ENCODE measurements at regions not wholly inside any gene's neighbourhood (a gene's known extent, or its start where the extent isn't known, plus 50 kb on each side); places are given as distances from the start of the nearest gene placed in this dataset.

DNA sequence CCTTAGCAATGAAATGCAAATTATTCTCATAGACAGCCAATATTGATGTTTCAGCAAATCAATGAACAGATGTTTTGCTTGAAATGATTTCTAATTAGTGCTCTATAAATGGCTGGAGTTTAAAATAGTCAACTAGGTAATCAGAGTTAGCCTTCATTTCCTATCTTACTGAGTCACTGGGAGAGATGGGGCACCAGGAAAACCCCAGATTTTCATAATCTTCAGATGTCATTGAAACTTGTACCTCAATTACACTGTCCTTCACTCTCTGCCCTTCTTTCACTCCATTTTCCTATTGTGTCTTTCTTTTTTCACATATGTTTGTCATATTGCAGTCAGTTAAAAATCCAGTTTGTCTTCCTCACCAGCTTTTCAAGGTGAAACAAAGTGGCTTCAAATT is 92.7 kb downstream of the C12orf75 start:
- Histone ChIP-seq H3K9me3 (ENCODE audit: control insufficient read depth in 2 of 2, low read length in 2 of 2) (no peaks in the 10 kb centered on the region), H3K4me3 (ENCODE audit: low read length in 2 of 2) (no peak overlapping the region), H3K9ac (ENCODE audit: low read depth in 1 of 2, low read length in 2 of 2) (no peak overlapping the region), H3K4me1 (ENCODE audit: control insufficient read depth in 2 of 2, insufficient read depth in 2 of 2, low read length in 2 of 2) (no peaks in the 10 kb centered on the region), H3K27ac (ENCODE audit: low read depth in 2 of 2, low read length in 2 of 2) (no peak overlapping the region), H3K27me3 (ENCODE audit: control insufficient read depth in 2 of 2, insufficient read depth in 2 of 2, low read length in 2 of 2) (no peaks in the 10 kb centered on the region), H3K36me3 (ENCODE audit: control insufficient read depth in 2 of 2, insufficient read depth in 2 of 2, low read length in 2 of 2) (no peaks in the 10 kb centered on the region)

GRCh38 chr12:105423921-105424320 is 93.4 kb downstream of the C12orf75 start:
- no peaks in the 10 kb centered on the region for H3K9me3 ChIP-seq (ENCODE audit: control insufficient read depth in 2 of 2, low read length in 2 of 2)
- H3K4me3 ChIP-seq (ENCODE audit: low read length in 2 of 2) = no peak overlapping the region
- no peak overlapping the region for H3K27ac ChIP-seq (ENCODE audit: low read depth in 2 of 2, low read length in 2 of 2)
- no peaks in the 10 kb centered on the region for H3K36me3 ChIP-seq (ENCODE audit: control insufficient read depth in 2 of 2, insufficient read depth in 2 of 2, low read length in 2 of 2)
- no peak overlapping the region for H3K9ac ChIP-seq (ENCODE audit: low read depth in 1 of 2, low read length in 2 of 2)
- H3K27me3 ChIP-seq (ENCODE audit: control insufficient read depth in 2 of 2, insufficient read depth in 2 of 2, low read length in 2 of 2) = no peaks in the 10 kb centered on the region
- H3K4me1 ChIP-seq (ENCODE audit: control insufficient read depth in 2 of 2, insufficient read depth in 2 of 2, low read length in 2 of 2) = no peaks in the 10 kb centered on the region

GRCh38 chr12:105425254-105426174 is 95.0 kb downstream of the C12orf75 start:
- H3K9me3 ChIP-seq (ENCODE audit: control insufficient read depth in 2 of 2, low read length in 2 of 2) = no peaks in the 10 kb centered on the region
- H3K4me3 ChIP-seq (ENCODE audit: low read length in 2 of 2) = no peak overlapping the region
- H3K36me3 ChIP-seq (ENCODE audit: control insufficient read depth in 2 of 2, insufficient read depth in 2 of 2, low read length in 2 of 2) = no peaks in the 10 kb centered on the region
- H3K9ac ChIP-seq (ENCODE audit: low read depth in 1 of 2, low read length in 2 of 2) = no peak overlapping the region
- no peaks in the 10 kb centered on the region for H3K27me3 ChIP-seq (ENCODE audit: control insufficient read depth in 2 of 2, insufficient read depth in 2 of 2, low read length in 2 of 2)
- no peaks in the 10 kb centered on the region for H3K4me1 ChIP-seq (ENCODE audit: control insufficient read depth in 2 of 2, insufficient read depth in 2 of 2, low read length in 2 of 2)
- no peak overlapping the region for H3K27ac ChIP-seq (ENCODE audit: low read depth in 2 of 2, low read length in 2 of 2)

DNA sequence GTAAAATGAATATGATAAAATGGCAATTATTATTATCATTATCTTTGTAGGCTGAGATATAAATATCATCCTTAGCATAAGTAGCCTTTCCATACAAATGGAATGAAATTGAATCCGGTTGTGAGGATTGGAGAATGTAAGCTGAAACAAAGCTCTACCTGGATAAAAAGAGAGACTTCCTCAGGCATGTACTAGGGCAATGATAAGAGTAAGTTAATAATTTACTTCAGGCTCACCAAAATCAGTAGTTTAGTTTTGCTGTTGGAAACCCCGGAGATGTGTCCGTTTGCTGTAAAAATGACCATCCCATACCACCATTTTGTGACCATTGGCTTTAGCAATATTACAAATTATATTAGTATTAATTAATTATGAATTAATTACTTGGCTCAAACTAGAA is 96.3 kb downstream of the C12orf75 start:
- no peak overlapping the region for H3K9ac ChIP-seq (ENCODE audit: low read depth in 1 of 2, low read length in 2 of 2)
- H3K4me3 ChIP-seq (ENCODE audit: low read length in 2 of 2) = no peak overlapping the region
- H3K9me3 ChIP-seq (ENCODE audit: control insufficient read depth in 2 of 2, low read length in 2 of 2) = no peaks in the 10 kb centered on the region
- H3K4me1 ChIP-seq (ENCODE audit: control insufficient read depth in 2 of 2, insufficient read depth in 2 of 2, low read length in 2 of 2) = no peaks in the 10 kb centered on the region
- H3K27me3 ChIP-seq (ENCODE audit: control insufficient read depth in 2 of 2, insufficient read depth in 2 of 2, low read length in 2 of 2) = no peaks in the 10 kb centered on the region
- H3K27ac ChIP-seq (ENCODE audit: low read depth in 2 of 2, low read length in 2 of 2) = no peak overlapping the region
- no peaks in the 10 kb centered on the region for H3K36me3 ChIP-seq (ENCODE audit: control insufficient read depth in 2 of 2, insufficient read depth in 2 of 2, low read length in 2 of 2)

DNA sequence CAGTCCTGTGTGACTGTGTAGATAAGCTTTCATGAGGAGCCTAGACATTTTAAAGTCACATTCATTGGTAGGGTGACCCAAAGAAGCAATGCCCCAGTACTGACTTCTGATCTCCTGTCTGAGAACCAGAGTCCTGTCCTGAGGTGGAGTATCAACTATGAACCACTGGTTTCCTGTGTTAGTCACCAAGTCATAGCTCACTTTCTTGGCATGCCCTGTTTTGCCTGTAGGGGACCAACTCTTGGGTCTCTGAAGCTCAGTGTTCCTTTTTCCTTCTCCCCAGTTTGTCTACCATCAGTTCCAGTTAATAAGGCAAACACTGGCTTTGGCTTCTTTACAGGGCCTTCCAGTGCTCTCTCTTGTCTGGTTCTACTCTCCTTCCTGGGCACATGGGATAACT is 97.4 kb downstream of the C12orf75 start:
- H3K9me3 ChIP-seq (ENCODE audit: control insufficient read depth in 2 of 2, low read length in 2 of 2) = no peaks in the 10 kb centered on the region
- no peak overlapping the region for H3K9ac ChIP-seq (ENCODE audit: low read depth in 1 of 2, low read length in 2 of 2)
- H3K27me3 ChIP-seq (ENCODE audit: control insufficient read depth in 2 of 2, insufficient read depth in 2 of 2, low read length in 2 of 2) = no peaks in the 10 kb centered on the region
- no peaks in the 10 kb centered on the region for H3K36me3 ChIP-seq (ENCODE audit: control insufficient read depth in 2 of 2, insufficient read depth in 2 of 2, low read length in 2 of 2)
- no peaks in the 10 kb centered on the region for H3K4me1 ChIP-seq (ENCODE audit: control insufficient read depth in 2 of 2, insufficient read depth in 2 of 2, low read length in 2 of 2)
- no peak overlapping the region for H3K27ac ChIP-seq (ENCODE audit: low read depth in 2 of 2, low read length in 2 of 2)
- no peak overlapping the region for H3K4me3 ChIP-seq (ENCODE audit: low read length in 2 of 2)

DNA sequence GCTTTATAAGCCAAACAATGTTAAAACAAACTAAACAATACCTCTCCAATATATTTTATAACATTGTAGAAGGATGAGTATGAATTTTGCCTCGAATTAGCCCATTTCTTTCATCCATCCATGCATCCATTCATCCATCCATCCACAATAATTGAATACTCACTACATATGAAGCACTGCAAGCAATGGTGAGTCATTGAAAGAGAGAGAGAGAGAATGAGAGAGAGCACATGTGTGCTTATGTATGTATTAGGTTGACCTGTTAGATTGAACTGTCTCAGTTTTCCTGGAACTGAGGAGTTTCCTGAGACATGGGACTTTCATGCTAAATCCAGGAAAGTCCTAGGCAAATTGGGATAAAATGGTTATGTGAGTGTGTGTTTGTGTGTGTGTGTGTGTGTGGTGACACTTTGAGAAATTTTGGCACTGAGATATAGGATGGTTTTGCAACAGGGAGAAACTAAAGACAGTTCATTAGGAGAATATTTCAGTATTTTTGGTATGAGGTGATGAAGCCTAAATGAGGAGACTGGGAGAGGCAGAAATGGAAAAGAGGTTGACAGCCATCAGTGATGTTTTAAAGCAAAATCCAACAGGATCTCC is 98.4 kb downstream of the C12orf75 start:
- H3K27ac ChIP-seq (ENCODE audit: low read depth in 2 of 2, low read length in 2 of 2) = no peak overlapping the region
- no peaks in the 10 kb centered on the region for H3K4me1 ChIP-seq (ENCODE audit: control insufficient read depth in 2 of 2, insufficient read depth in 2 of 2, low read length in 2 of 2)
- H3K27me3 ChIP-seq (ENCODE audit: control insufficient read depth in 2 of 2, insufficient read depth in 2 of 2, low read length in 2 of 2) = no peaks in the 10 kb centered on the region
- no peak overlapping the region for H3K9ac ChIP-seq (ENCODE audit: low read depth in 1 of 2, low read length in 2 of 2)
- no peak overlapping the region for H3K4me3 ChIP-seq (ENCODE audit: low read length in 2 of 2)
- H3K36me3 ChIP-seq (ENCODE audit: control insufficient read depth in 2 of 2, insufficient read depth in 2 of 2, low read length in 2 of 2) = no peaks in the 10 kb centered on the region
- H3K9me3 ChIP-seq (ENCODE audit: control insufficient read depth in 2 of 2, low read length in 2 of 2) = no peaks in the 10 kb centered on the region

DNA sequence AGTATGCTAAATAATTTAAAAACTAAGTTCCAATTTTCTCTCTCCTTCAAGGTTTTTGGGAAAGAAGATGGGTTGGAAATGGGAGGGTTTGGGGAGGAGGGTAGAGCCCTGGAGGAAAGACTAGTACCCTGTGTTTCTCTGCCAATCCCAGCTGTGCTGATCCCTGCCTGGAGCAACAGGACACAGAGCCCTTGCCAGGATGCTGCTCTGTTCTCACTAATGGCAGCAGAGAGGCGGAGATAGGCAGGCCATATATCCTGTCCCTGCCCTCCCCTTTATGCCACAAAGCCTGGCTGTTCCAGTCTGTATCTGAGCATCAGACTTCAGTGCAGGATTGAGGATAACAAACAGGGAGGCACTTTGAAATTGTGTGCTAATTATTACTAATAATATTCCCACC is 99.0 kb downstream of the C12orf75 start:
- H3K9ac ChIP-seq (ENCODE audit: low read depth in 1 of 2, low read length in 2 of 2) = no peak overlapping the region
- no peaks in the 10 kb centered on the region for H3K4me1 ChIP-seq (ENCODE audit: control insufficient read depth in 2 of 2, insufficient read depth in 2 of 2, low read length in 2 of 2)
- no peak overlapping the region for H3K27ac ChIP-seq (ENCODE audit: low read depth in 2 of 2, low read length in 2 of 2)
- H3K27me3 ChIP-seq (ENCODE audit: control insufficient read depth in 2 of 2, insufficient read depth in 2 of 2, low read length in 2 of 2) = no peaks in the 10 kb centered on the region
- no peaks in the 10 kb centered on the region for H3K9me3 ChIP-seq (ENCODE audit: control insufficient read depth in 2 of 2, low read length in 2 of 2)
- no peak overlapping the region for H3K4me3 ChIP-seq (ENCODE audit: low read length in 2 of 2)
- no peaks in the 10 kb centered on the region for H3K36me3 ChIP-seq (ENCODE audit: control insufficient read depth in 2 of 2, insufficient read depth in 2 of 2, low read length in 2 of 2)

- no peaks in the 10 kb centered on the region for H3K9me3 ChIP-seq (ENCODE audit: control insufficient read depth in 2 of 2, low read length in 2 of 2)
- H3K27me3 ChIP-seq (ENCODE audit: control insufficient read depth in 2 of 2, insufficient read depth in 2 of 2, low read length in 2 of 2) = peaks cover 0 to 2% of the 10 kb centered on the region in 2 donors
- no peak overlapping the region for H3K9ac ChIP-seq (ENCODE audit: low read depth in 1 of 2, low read length in 2 of 2)
- no peak overlapping the region for H3K27ac ChIP-seq (ENCODE audit: low read depth in 2 of 2, low read length in 2 of 2)
- no peaks in the 10 kb centered on the region for H3K4me1 ChIP-seq (ENCODE audit: control insufficient read depth in 2 of 2, insufficient read depth in 2 of 2, low read length in 2 of 2)
- H3K36me3 ChIP-seq (ENCODE audit: control insufficient read depth in 2 of 2, insufficient read depth in 2 of 2, low read length in 2 of 2) = no peaks in the 10 kb centered on the region
- H3K4me3 ChIP-seq (ENCODE audit: low read length in 2 of 2) = no peak overlapping the region
These were observed 101.1 kb downstream of the C12orf75 start for GRCh38 chr12:105431537-105432100.

DNA sequence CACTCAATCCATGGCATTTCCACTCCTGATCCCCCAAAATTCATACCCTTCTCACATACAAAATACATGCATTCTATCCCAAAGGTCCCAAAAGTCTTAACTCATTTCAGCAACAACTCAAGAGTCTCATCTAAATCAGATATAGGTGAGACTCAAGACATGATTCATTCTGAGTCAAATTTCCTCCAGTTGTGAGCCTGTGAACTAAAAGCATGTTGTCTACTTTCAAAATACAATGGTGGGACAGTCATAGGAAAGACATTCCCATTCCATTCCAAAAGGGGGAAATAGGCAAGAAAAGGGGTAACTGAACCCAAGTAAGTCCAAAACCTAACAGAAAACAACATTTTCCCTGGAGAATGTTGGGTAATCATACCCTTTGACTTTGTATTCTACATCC is 103.3 kb downstream of the C12orf75 start:
- H3K27ac ChIP-seq (ENCODE audit: low read depth in 2 of 2, low read length in 2 of 2) = no peak overlapping the region
- no peaks in the 10 kb centered on the region for H3K4me1 ChIP-seq (ENCODE audit: control insufficient read depth in 2 of 2, insufficient read depth in 2 of 2, low read length in 2 of 2)
- H3K9ac ChIP-seq (ENCODE audit: low read depth in 1 of 2, low read length in 2 of 2) = no peak overlapping the region
- H3K27me3 ChIP-seq (ENCODE audit: control insufficient read depth in 2 of 2, insufficient read depth in 2 of 2, low read length in 2 of 2) = peaks cover 0 to 2% of the 10 kb centered on the region in 2 donors
- no peak overlapping the region for H3K4me3 ChIP-seq (ENCODE audit: low read length in 2 of 2)
- no peaks in the 10 kb centered on the region for H3K36me3 ChIP-seq (ENCODE audit: control insufficient read depth in 2 of 2, insufficient read depth in 2 of 2, low read length in 2 of 2)
- H3K9me3 ChIP-seq (ENCODE audit: control insufficient read depth in 2 of 2, low read length in 2 of 2) = no peaks in the 10 kb centered on the region

GRCh38 chr12:105436636-105437035 is 106.1 kb downstream of the C12orf75 start:
- Histone ChIP-seq H3K4me3 (ENCODE audit: low read length in 2 of 2) (no peak overlapping the region), H3K36me3 (ENCODE audit: control insufficient read depth in 2 of 2, insufficient read depth in 2 of 2, low read length in 2 of 2) (no peaks in the 10 kb centered on the region), H3K4me1 (ENCODE audit: control insufficient read depth in 2 of 2, insufficient read depth in 2 of 2, low read length in 2 of 2) (no peaks in the 10 kb centered on the region), H3K27me3 (ENCODE audit: control insufficient read depth in 2 of 2, insufficient read depth in 2 of 2, low read length in 2 of 2) (peaks cover 0 to 2% of the 10 kb centered on the region in 2 donors), H3K9ac (ENCODE audit: low read depth in 1 of 2, low read length in 2 of 2) (no peak overlapping the region), H3K9me3 (ENCODE audit: control insufficient read depth in 2 of 2, low read length in 2 of 2) (no peaks in the 10 kb centered on the region), H3K27ac (ENCODE audit: low read depth in 2 of 2, low read length in 2 of 2) (no peak overlapping the region)

Data from mucosa of rectum (tissue), 2 donors.